ENCODE measurements at regions not wholly inside any gene's neighbourhood (a gene's known extent, or its start where the extent isn't known, plus 50 kb on each side); places are given as distances from the start of the nearest gene placed in this dataset.

- no peak for DNase-seq
Measured at GRCh38 chr10:78634835-78635234, 433.9 kb upstream of the ZMIZ1 start.

GRCh38 chr10:78639629-78640028 is 429.1 kb upstream of the ZMIZ1 start:
- DNase-seq, result no peak

- no peak for DNase-seq
Measured at GRCh38 chr10:78640796-78641636, 427.8 kb upstream of the ZMIZ1 start.

- no peak for DNase-seq
Measured at GRCh38 chr10:78641693-78642092, 427.1 kb upstream of the ZMIZ1 start.

GRCh38 chr10:78642269-78642816 is 426.4 kb upstream of the ZMIZ1 start:
- DNase-seq, result no peak

- no peak for DNase-seq
Measured at GRCh38 chr10:78643513-78643912, 425.3 kb upstream of the ZMIZ1 start.

GRCh38 chr10:78644550-78644949 is 424.2 kb upstream of the ZMIZ1 start:
- no peak for DNase-seq

GRCh38 chr10:78645169-78645686 is 423.5 kb upstream of the ZMIZ1 start:
- DNase-seq, result no peak

GRCh38 chr10:78645975-78646374 is 422.8 kb upstream of the ZMIZ1 start:
- no peak for DNase-seq

GRCh38 chr10:78648256-78648860 is 420.4 kb upstream of the ZMIZ1 start:
- DNase-seq, result no peak

GRCh38 chr10:78649429-78649828 is 419.3 kb upstream of the ZMIZ1 start:
- DNase-seq, result no peak

GRCh38 chr10:78650122-78650521 is 418.6 kb upstream of the ZMIZ1 start:
- no peak for DNase-seq

GRCh38 chr10:78651287-78651686 is 417.5 kb upstream of the ZMIZ1 start:
- DNase-seq, result no peak

GRCh38 chr10:78653555-78653954 is 415.2 kb upstream of the ZMIZ1 start:
- no peak for DNase-seq

- no peak for DNase-seq
Measured at GRCh38 chr10:78654047-78654590, 414.6 kb upstream of the ZMIZ1 start.

- no peak for DNase-seq
Measured at GRCh38 chr10:78655979-78656378, 412.8 kb upstream of the ZMIZ1 start.

- no peak for DNase-seq
Measured at GRCh38 chr10:78656417-78657162, 412.2 kb upstream of the ZMIZ1 start.

GRCh38 chr10:78657163-78657861 is 411.5 kb upstream of the ZMIZ1 start:
- DNase-seq, result peak; percentile 69

GRCh38 chr10:78657862-78658165 is 411.0 kb upstream of the ZMIZ1 start:
- no peak for DNase-seq

- no peak for DNase-seq
Measured at GRCh38 chr10:78658645-78659597, 409.8 kb upstream of the ZMIZ1 start.

GRCh38 chr10:78659598-78659967 is 409.2 kb upstream of the ZMIZ1 start:
- DNase-seq, result no peak

Measured in NCI-H774 (cell line).